Endothelial cell of umbilical vein (primary cell): ENCODE measurements at regions not wholly inside any gene's neighbourhood (a gene's known extent, or its start where the extent isn't known, plus 50 kb on each side); places are given as distances from the start of the nearest gene placed in this dataset.

Experiments
- BruUV-seq: library from RNA; stranded (reverse); fragments of 400-500 nt; replicated peaks from 2 replicates; lab custom pipeline; 2021; lab: Mats Ljungman, UMichigan
- CTCF ChIA-PET: fragments of 300-600, 350-600 bp; sonication (Branson Sonifier 250); formaldehyde crosslinking; loops from one replicate; lab custom pipeline; 2021; ENCODE audit warnings: antibody characterized with exemption, inconsistent platforms; lab: Charles Lee
- POLR2A ChIA-PET: fragments of 300-600, 350-600 bp; sonication (Branson Sonifier 250); formaldehyde crosslinking; loops from one replicate; lab custom pipeline; 2021; ENCODE audit warnings: antibody characterized with exemption, inconsistent platforms; lab: Charles Lee
- DNase-seq: peaks from one replicate; pipeline ENCODE4 v3.0.0-alpha.2; 2011; ENCODE audit warnings: low read depth, low spot score
- FAIRE-seq: peaks from 2 replicates; lab custom pipeline; 2011; peaks lifted over from hg19 to GRCh38; lab: Jason Lieb, UNC
- H2AFZ ChIP-seq: 2 replicates; pipeline ENCODE4 v1.6.0; 2012; ENCODE audit warnings: low read depth, low read length, control low read depth, inconsistent platforms
- H3K27ac ChIP-seq: 2 replicates; pipeline ENCODE4 v1.5.1; 2011; ENCODE audit warnings: low read depth, mild to moderate bottlenecking, control low read depth, low read length, moderate library complexity; ENCODE audit not compliant: insufficient read depth
- H3K27me3 ChIP-seq, 2 experiments: 2 replicates each; pipeline versions ENCODE4 v1.6.0 to v1.6.1; 2011; ENCODE audit warnings: low read length in 2 of 2, mixed read lengths in 1 of 2; ENCODE audit not compliant: control insufficient read depth in 2 of 2, insufficient read depth in 2 of 2
- H3K36me3 ChIP-seq, 2 experiments: 2 replicates in 1 of 2; 3 replicates in 1 of 2; pipeline ENCODE4 v1.5.1; 2011; ENCODE audit warnings: low read length in 2 of 2, mild to moderate bottlenecking in 1 of 2, moderate library complexity in 1 of 2; ENCODE audit not compliant: control insufficient read depth in 2 of 2, insufficient read depth in 2 of 2; ENCODE audit errors: extremely low read depth in 1 of 2
- H3K4me1 ChIP-seq: 3 replicates; pipeline ENCODE4 v1.5.1; 2011; ENCODE audit warnings: mild to moderate bottlenecking, low read length; ENCODE audit not compliant: control insufficient read depth, insufficient read depth; ENCODE audit errors: extremely low read depth
- H3K4me2 ChIP-seq: 2 replicates; pipeline ENCODE4 v1.6.1; 2011; ENCODE audit warnings: low read length, control low read depth, mixed read lengths; ENCODE audit not compliant: insufficient read depth
- H3K4me3 ChIP-seq, 3 experiments: fragments of 200-600 bp in 1 of 3; sonication (generic), shearing (Covaris generic) in 1 of 3; replicated peaks in 1 of 3; 2 replicates each; pipeline ENCODE4 v1.5.1; 2011 to 2016; ENCODE audit warnings: control low read depth in 3 of 3, low read length in 3 of 3, mild to moderate bottlenecking in 2 of 3, inconsistent platforms in 1 of 3, low read depth in 1 of 3, moderate library complexity in 1 of 3; ENCODE audit not compliant: insufficient read depth in 1 of 3
- H3K79me2 ChIP-seq: 2 replicates; pipeline ENCODE4 v1.6.0; 2012; ENCODE audit warnings: low read length, inconsistent platforms; ENCODE audit not compliant: control insufficient read depth, insufficient read depth
- H3K9ac ChIP-seq: replicated peaks from 2 replicates; pipeline ENCODE3; 2011; ENCODE audit warnings: low read length, control low read depth; ENCODE audit not compliant: insufficient read depth; ENCODE audit errors: extremely low read depth
- H3K9me1 ChIP-seq: replicated peaks from 3 replicates; pipeline ENCODE4 v1.6.0; 2011; ENCODE audit warnings: mild to moderate bottlenecking, low read length; ENCODE audit not compliant: control insufficient read depth, insufficient read depth; ENCODE audit errors: extremely low read depth
- H3K9me3 ChIP-seq: replicated peaks from 2 replicates; pipeline ENCODE4 v1.5.1; 2012; ENCODE audit warnings: low read length, inconsistent platforms; ENCODE audit not compliant: control insufficient read depth, insufficient read depth
- H4K20me1 ChIP-seq: replicated peaks from 2 replicates; pipeline ENCODE3; 2011; ENCODE audit warnings: mild to moderate bottlenecking, low read length; ENCODE audit not compliant: control insufficient read depth, insufficient read depth; ENCODE audit errors: extremely low read depth
- EZH2 ChIP-seq: IDR thresholded peaks from 2 replicates; pipeline ENCODE4 v1.6.1; 2012; ENCODE audit warnings: borderline replicate concordance, low read depth, mild to moderate bottlenecking, moderate library complexity, low read length, inconsistent platforms; ENCODE audit not compliant: severe bottlenecking
- GATA2 ChIP-seq: IDR thresholded peaks from 2 replicates; pipeline ENCODE4 v1.7.0; 2011; ENCODE audit warnings: low read depth, mild to moderate bottlenecking, moderate library complexity, mixed read lengths, low read length; ENCODE audit not compliant: insufficient read length, insufficient read depth
- POLR2A ChIP-seq: IDR thresholded peaks from 2 replicates; pipeline ENCODE4 v1.6.1; 2012; ENCODE audit warnings: low read depth, mild to moderate bottlenecking, control low read depth, low read length
- dilution Hi-C: fragments of 300-500 bp; cut with MboI; formaldehyde crosslinking; loops from one replicate; pipeline ENCODE4 v1.15.0; 2019; ENCODE audit warnings: low sequenced_read_pairs; ENCODE audit not compliant: extremely low pct_ligation_motif_present
- intact Hi-C: fragments of 100-400 bp; cut with micrococcal nuclease; formaldehyde crosslinking; loops from one replicate; pipeline ENCODE4 v1.10.0; 2022

- Histone ChIP-seq H3K9ac (no peak overlapping the region), H3K4me3 (no peak overlapping the region), H3K9me1 (no peaks in the 10 kb centered on the region), H4K20me1 (no peaks in the 10 kb centered on the region), H2AFZ (no peak overlapping the region), H3K79me2 (no peaks in the 10 kb centered on the region), H3K27ac (no peak overlapping the region), H3K4me2 (no peak overlapping the region), H3K36me3 (no peaks in the 10 kb centered on the region), H3K9me3 (no peaks in the 10 kb centered on the region), H3K4me1 (no peaks in the 10 kb centered on the region), H3K27me3 (no peaks in the 10 kb centered on the region)
- no TSS peak for BruUV-seq
- intact Hi-C loops (no loop called here), dilution Hi-C loops (no loop called here)
- TF ChIP-seq GATA2 = no peak
- no peak for TF ChIP-seq POLR2A
- ChIA-PET POLR2A (no interaction called here), CTCF (no interaction called here)
- FAIRE-seq (no peak), DNase-seq (no peak)
Observed at GRCh38 chr2:21294446-21294845, 170.7 kb downstream of the TDRD15 start.

DNA sequence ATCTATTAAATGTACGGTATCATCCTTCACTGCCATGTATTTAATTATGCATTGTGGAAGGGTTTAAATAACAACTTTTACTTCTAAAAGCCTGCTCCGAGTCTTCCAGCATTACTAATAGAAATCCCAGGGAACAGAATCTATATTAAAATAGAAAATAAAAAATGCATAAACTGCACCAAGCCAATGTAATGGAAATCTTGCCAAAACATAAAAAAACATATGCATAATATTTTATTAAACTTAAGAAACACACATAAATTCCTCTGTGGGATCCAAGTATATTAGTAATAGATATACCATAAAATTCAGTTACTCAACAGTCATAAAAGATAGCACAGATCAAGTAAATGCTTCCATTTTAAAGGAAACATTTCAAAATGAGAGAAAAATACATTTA is 175.6 kb downstream of the TDRD15 start:
- Histone ChIP-seq H3K4me3 (no peak overlapping the region), H4K20me1 (no peaks in the 10 kb centered on the region), H3K36me3 (no peaks in the 10 kb centered on the region), H3K79me2 (no peaks in the 10 kb centered on the region), H3K27ac (no peak overlapping the region), H3K9ac (no peak overlapping the region), H3K27me3 (no peaks in the 10 kb centered on the region), H3K4me2 (no peak overlapping the region), H3K9me1 (no peaks in the 10 kb centered on the region), H3K4me1 (no peaks in the 10 kb centered on the region), H2AFZ (no peak overlapping the region), H3K9me3 (no peaks in the 10 kb centered on the region)
- DNase-seq (no peak), FAIRE-seq (no peak)
- ChIA-PET POLR2A (no interaction called here), CTCF (no interaction called here)
- BruUV-seq = no TSS peak
- intact Hi-C loops = no loop called here
- TF ChIP-seq EZH2 = no peak
- dilution Hi-C loops = no loop called here
